T1000 (cell line): ENCODE measurements at regions not wholly inside any gene's neighbourhood (a gene's known extent, or its start where the extent isn't known, plus 50 kb on each side); places are given as distances from the start of the nearest gene placed in this dataset.

Experiments used
- DNase-seq: peaks from one replicate; lab custom pipeline; 2025; ENCODE audit warnings: mixed read lengths; lab: John Stamatoyannopoulos, UW

DNA sequence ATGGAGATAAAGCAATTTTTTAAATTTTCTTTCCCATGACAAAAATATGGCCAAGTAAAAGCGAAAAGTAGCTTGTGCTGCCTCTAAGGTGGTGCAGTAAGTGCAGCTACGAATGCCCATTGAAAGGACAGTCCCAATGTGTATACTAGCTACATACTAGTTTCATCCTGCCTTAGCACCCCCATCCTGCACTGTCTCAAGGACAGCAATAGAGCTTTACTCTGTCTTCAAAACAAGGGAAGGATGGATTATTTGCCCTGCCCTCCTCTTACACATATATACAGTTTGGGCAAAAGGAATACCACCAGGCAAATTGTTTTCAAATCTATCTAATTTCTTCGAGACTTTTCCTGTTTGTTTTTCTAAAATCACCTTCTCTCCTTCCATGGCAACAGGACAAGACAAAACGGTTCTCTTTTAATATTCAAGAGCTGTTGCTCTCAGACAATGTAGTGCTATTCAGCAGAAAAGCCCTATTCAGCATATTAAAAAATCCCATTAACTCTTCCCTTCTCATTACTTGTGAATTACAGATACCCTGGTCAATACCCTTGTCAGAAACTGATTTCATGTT is 75.1 kb upstream of the SLC7A11 start:
- no peak for DNase-seq

DNA sequence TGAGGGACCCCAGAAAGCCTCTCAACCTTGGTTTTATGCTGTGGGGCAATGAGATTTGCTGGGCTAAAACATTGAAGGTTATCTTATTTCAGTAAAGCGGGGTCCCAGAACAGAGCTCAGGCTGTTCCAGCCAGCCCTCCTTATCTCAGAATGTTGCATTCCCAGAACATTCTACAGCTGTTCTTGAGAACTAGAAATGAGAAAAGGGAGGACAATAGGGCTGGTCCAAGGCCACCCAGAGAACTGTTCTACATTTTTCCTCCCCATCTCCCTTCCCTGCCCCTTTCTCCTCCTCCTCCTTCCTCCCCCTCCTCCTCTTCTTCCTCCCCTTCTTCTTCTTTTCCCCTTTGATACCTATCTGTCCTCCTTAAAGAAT is 70.4 kb upstream of the SLC7A11 start:
- DNase-seq: no peak

DNA sequence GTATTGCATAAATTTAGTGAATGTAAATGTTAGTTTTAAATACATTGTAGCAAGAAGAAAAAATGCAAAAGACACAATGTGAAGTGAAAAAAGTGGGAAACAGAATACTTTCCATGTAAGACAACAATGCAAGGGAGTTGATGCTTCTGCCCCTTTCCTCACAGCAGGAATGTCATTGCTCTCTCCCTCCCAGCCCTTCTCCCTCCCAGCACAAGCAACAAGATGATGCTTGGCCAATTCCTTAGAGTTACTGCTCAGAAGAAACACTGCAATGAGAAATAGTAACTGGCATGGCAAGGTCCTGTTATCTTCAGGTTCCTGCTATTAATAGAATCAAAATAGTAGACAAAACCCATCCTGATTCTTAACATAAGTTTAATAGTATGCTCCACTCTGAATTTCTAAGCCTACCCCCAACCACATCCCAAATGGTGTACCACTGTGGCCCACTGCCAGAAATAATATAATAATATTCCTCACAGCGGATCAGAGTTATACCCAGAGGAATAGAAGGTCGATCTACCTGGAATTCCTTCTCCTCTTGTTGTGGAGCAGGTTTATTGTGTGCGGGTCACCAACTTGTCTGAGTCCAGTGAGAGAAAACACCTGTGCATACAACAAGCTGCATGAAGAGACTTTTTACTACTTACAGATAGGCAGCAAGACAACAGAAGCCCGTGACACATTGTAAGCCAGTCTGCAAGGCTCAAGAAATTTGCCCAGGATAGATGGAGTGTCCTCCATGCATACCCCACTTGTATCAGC is 69.8 kb upstream of the SLC7A11 start:
- no peak for DNase-seq

GRCh38 chr4:138310991-138311390 is 68.8 kb upstream of the SLC7A11 start:
- no peak for DNase-seq

GRCh38 chr4:138310498-138310897 is 68.3 kb upstream of the SLC7A11 start:
- no peak for DNase-seq

DNA sequence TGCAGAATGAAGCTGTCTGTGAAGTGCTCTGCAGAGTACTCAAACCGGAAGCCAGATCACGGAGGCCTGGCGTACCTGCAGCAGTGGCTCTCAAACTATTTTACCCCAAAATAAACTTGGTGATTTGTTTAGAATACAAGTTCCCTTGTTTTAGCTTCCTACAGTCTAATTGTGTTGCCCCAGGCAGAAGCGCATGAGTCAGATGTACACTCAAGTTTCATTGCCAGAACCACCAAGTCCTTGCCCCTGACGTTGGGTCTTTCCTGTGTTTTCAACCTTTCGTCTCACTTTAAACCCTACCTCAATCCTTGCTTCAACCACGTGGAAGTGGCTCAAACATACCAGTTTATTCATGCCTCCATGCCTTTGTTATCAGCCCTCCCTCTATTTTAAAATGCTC is 66.2 kb upstream of the SLC7A11 start:
- peak; percentile 51 for DNase-seq

DNA sequence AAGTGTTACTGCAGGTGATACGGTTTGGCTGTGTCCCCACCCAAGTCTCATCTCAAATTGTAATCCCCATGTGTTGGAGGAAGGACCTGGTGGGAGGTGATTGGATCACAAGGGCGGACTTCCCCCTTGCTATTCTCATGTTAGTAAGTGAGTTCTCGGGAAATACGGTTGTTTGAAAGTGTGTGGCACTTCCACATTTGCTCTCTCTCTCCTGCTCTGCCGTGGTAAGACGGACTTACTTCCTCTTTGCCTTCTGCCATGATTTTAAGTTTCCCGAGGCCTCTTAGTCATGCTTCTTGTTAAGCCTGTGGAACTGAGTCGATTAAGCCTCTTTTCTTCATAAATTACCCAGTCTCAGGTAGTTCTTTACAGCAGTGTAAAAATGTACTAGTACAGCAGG is 65.2 kb upstream of the SLC7A11 start:
- no peak for DNase-seq

GRCh38 chr4:138305050-138305449 is 62.9 kb upstream of the SLC7A11 start:
- DNase-seq: no peak

DNA sequence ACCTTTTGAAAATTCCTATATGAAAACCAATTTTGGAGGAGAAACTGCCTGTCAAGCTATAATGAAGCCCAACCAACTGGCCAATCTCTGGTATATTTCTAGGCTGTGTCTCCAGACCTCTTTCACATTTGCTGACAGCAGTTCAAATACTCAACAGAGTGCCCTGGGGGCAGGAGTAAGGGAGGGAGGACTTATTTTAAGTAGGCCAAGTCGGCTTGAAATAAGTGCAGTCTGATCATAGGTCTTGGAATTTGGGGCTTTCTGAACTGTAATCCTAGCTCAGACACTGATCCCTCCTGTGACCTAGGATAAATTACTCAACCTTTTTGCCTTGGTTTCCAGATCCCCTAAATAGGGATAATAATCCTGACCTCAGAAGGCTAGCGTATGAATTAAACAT is 59.4 kb upstream of the SLC7A11 start:
- DNase-seq: no peak

DNA sequence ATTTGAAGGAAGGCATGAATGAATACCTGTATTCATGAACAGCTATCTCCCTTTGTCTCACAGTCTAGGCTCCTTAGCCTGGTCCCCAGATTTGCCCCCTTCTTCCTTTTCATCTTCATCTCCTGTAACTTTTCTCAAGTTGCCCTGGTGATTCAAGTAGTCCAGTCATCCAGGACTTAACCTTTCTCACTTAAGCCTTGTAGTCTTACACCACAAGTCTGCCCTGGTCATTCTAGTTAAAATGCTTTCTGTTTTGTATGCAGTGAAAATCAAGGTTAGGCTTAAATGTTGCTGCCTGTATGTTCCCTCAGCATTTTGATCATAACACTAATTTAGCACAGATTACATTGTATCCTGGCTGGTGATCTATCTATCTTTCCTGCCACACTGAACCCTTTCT is 58.5 kb upstream of the SLC7A11 start:
- DNase-seq: no peak

DNA sequence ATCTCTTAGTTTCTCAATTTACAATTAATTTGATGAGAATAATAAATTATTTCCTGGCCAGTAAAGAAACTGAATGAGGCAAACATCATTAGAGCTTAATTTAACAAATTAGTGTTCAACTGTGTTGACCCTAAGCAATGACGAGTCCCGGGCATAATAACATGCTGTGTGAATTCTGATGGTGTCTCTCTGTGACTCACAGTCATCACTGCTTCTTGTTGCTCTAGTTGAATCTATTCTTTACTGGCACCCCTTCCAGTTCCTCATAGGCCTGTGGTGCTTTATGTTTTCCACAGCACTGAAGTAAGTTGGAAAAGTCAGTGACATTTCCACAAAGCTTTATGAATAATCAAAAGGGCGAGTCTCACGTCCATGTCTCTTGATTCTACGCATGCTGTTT is 57.7 kb upstream of the SLC7A11 start:
- no peak for DNase-seq

- no peak for DNase-seq
Observed at GRCh38 chr4:138298866-138299265, 56.7 kb upstream of the SLC7A11 start.

GRCh38 chr4:138298431-138298830 is 56.3 kb upstream of the SLC7A11 start:
- no peak for DNase-seq

GRCh38 chr4:138297743-138298405 is 55.7 kb upstream of the SLC7A11 start:
- no peak for DNase-seq

DNA sequence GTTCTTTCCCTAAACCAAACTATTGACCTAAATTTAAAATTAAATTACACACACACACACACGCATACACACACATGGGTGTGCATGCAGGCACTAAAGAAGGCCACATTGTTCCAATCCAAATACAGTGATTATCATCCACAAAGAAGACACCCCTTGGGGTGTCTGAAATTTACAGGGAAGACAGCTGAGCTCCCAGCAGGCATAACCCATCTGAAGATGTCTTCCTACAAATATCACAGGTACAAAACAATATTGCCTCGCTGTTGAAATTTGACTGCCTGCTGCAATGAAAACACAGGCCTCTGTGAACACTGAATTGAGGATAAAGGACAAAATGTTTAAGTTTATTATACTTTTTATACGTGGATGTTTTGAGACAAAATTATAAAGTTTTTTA is 50.2 kb upstream of the SLC7A11 start:
- no peak for DNase-seq
